K562 (cell line): ENCODE measurements at regions not wholly inside any gene's neighbourhood (a gene's known extent, or its start where the extent isn't known, plus 50 kb on each side); places are given as distances from the start of the nearest gene placed in this dataset.

Experiments
- ATAC-seq: fragments of 200-7000 bp; cut with Tn5 transposase; 3 replicates; pipeline ENCODE4 v1.9.1; 2020; ENCODE audit warnings: moderate library complexity
- BruUV-seq: library from RNA; stranded (reverse); fragments of 400-500 nt; replicated peaks from 2 replicates; lab custom pipeline; 2021; lab: Mats Ljungman, UMichigan
- CTCF ChIA-PET: fragments of 300-600 bp; formaldehyde crosslinking; extraction: SDS; loops from one replicate; lab custom pipeline; 2021; ENCODE audit warnings: low intra/inter-chr PET ratio; lab: Yijun Ruan, JAX
- POLR2A ChIA-PET: fragments of 300-600, 350-650 bp; sonication (Branson Sonifier 250); formaldehyde crosslinking; extraction: SDS; loops from one replicate; lab custom pipeline; 2021; ENCODE audit warnings: antibody characterized with exemption, inconsistent platforms; lab: Yijun Ruan, JAX
- DNase-seq, 4 experiments: peaks; one replicate each; pipeline versions ENCODE4 v3.0.0 to v3.0.0-alpha.2; 2011 to 2018; ENCODE audit warnings: low spot score in 3 of 4, mixed read lengths in 3 of 4; ENCODE audit errors: extremely low read depth in 1 of 4
- FAIRE-seq: peaks from 2 replicates; lab custom pipeline; 2011; peaks lifted over from hg19 to GRCh38; lab: Jason Lieb, UNC
- H2AFZ ChIP-seq: 2 replicates; pipeline ENCODE4 v1.6.0; 2011; ENCODE audit warnings: low read depth, low read length, control low read depth, inconsistent platforms
- H3K27ac ChIP-seq: fragments of 200-600 bp; 3 replicates; pipeline ENCODE4 v1.8.0; 2011; ENCODE audit warnings: low read depth, mild to moderate bottlenecking, control low read depth, inconsistent platforms, low read length, moderate library complexity, mixed read lengths; ENCODE audit errors: extremely low read depth
- H3K27me3 ChIP-seq, 2 experiments: fragments of 300-600 bp in 1 of 2; 2 replicates in 1 of 2; 3 replicates in 1 of 2; pipeline versions ENCODE4 v1.6.0 to v1.8.0; 2011; ENCODE audit warnings: inconsistent platforms in 2 of 2, low read length in 2 of 2, mild to moderate bottlenecking in 1 of 2, mixed read lengths in 1 of 2, moderate library complexity in 1 of 2; ENCODE audit not compliant: control insufficient read depth in 2 of 2, insufficient read depth in 2 of 2
- H3K36me3 ChIP-seq: fragments of 300-600 bp; 3 replicates; pipeline ENCODE4 v1.8.0; 2011; ENCODE audit warnings: mild to moderate bottlenecking, low read length, inconsistent platforms; ENCODE audit not compliant: control insufficient read depth, insufficient read depth
- H3K4me1 ChIP-seq, 2 experiments: fragments of 200-600 bp in 1 of 2; replicated peaks in 1 of 2; 2 replicates in 1 of 2; 3 replicates in 1 of 2; pipeline versions ENCODE4 v1.5.1 to v1.8.0; 2011; ENCODE audit warnings: inconsistent platforms in 2 of 2, low read length in 2 of 2, mild to moderate bottlenecking in 1 of 2, mixed read lengths in 1 of 2, moderate library complexity in 1 of 2; ENCODE audit not compliant: control insufficient read depth in 2 of 2, insufficient read depth in 2 of 2
- H3K4me2 ChIP-seq: 2 replicates; pipeline ENCODE4 v1.6.1; 2011; ENCODE audit warnings: low read length, control low read depth, inconsistent platforms, mixed read lengths; ENCODE audit not compliant: insufficient read depth
- H3K4me3 ChIP-seq: fragments of 200-600 bp; sonication (generic), shearing (Covaris generic); 2 replicates; pipeline ENCODE4 v1.5.1; 2016; ENCODE audit warnings: control low read depth, inconsistent platforms
- H3K79me2 ChIP-seq: fragments of 200-600 bp; 3 replicates; pipeline ENCODE4 v1.8.0; 2011; ENCODE audit warnings: low read length, inconsistent platforms; ENCODE audit not compliant: control insufficient read depth, insufficient read depth
- H3K9ac ChIP-seq, 2 experiments: 2 replicates each; pipeline versions ENCODE4 v1.6.0 to v1.6.1; 2011; ENCODE audit warnings: low read depth in 2 of 2, low read length in 2 of 2, control low read depth in 1 of 2, inconsistent platforms in 1 of 2, mild to moderate bottlenecking in 1 of 2, mixed read lengths in 1 of 2; ENCODE audit not compliant: insufficient read depth in 1 of 2
- H3K9me1 ChIP-seq: one replicate; pipeline ENCODE4 v1.6.0; 2011; ENCODE audit warnings: inconsistent platforms, mild to moderate bottlenecking, low read length, moderate library complexity; ENCODE audit not compliant: control insufficient read depth, insufficient read depth
- H3K9me3 ChIP-seq: replicated peaks from 2 replicates; pipeline ENCODE4 v1.5.1; 2011; ENCODE audit warnings: low read depth, low read length, inconsistent platforms; ENCODE audit not compliant: control insufficient read depth, insufficient read depth
- H4K20me1 ChIP-seq: replicated peaks from 2 replicates; pipeline ENCODE4 v1.6.1; 2011; ENCODE audit warnings: low read length, inconsistent platforms, mixed read lengths; ENCODE audit not compliant: control insufficient read depth, insufficient read depth
- CTCF ChIP-seq, 3 experiments: IDR thresholded peaks in 2 of 3; conservative IDR thresholded peaks in 1 of 3; 2 replicates each; pipeline ENCODE4 v1.5.1; 2011 to 2012; ENCODE audit warnings: low read length in 3 of 3, mild to moderate bottlenecking in 3 of 3, control low read depth in 2 of 3, improper control_type of control experiment in 1 of 3, inconsistent platforms in 1 of 3, low read depth in 1 of 3, mixed read lengths in 1 of 3, moderate library complexity in 1 of 3; ENCODE audit not compliant: insufficient read depth in 2 of 3
- LARP7 ChIP-seq: fragments of 450-650 bp; IDR thresholded peaks from 2 replicates; pipeline ENCODE4 v1.6.1; 2016
- RAD21 ChIP-seq, 2 experiments: fragments of 250-450 bp in 1 of 2; fragments of 450-650 bp in 1 of 2; sonication (Bioruptor Pico) in 1 of 2; formaldehyde crosslinking in 1 of 2; IDR thresholded peaks in 1 of 2; conservative IDR thresholded peaks in 1 of 2; 2 replicates each; pipeline versions ENCODE4 v1.4.0 to v1.8.0; 2020 to 2022; ENCODE audit warnings: mild to moderate bottlenecking in 2 of 2, moderate library complexity in 1 of 2
- SMC3 ChIP-seq: conservative IDR thresholded peaks from 2 replicates; pipeline ENCODE4 v1.6.1; 2011; ENCODE audit warnings: low read depth, low read length, improper control_type of control experiment; ENCODE audit not compliant: insufficient read depth
- ZBTB8A ChIP-seq: fragments of 450-650 bp; IDR thresholded peaks from 2 replicates; pipeline ENCODE4 v1.6.1; 2018; ENCODE audit warnings: mild to moderate bottlenecking, moderate library complexity; ENCODE audit not compliant: partially characterized antibody
- ZNF124 ChIP-seq: sonication (generic); formaldehyde crosslinking; IDR thresholded peaks from 2 replicates; pipeline ENCODE4 v1.8.1; 2022; ENCODE audit warnings: missing genetic modification reagents
- WGBS: fragments of 100-300 bp; shearing (Covaris generic); methylation state at CpG from one replicate; pipeline ENCODE4 v1.1.6; 2016; ENCODE audit warnings: low coverage, mixed read lengths; ENCODE audit not compliant: insufficient coverage; ENCODE audit errors: missing lambda C conversion rate; 5-methylcytosine and 5-hydroxymethylcytosine counted together
- in situ Hi-C: fragments of 300-500 bp; cut with MboI; formaldehyde crosslinking; loops from 4 replicates; pipeline ENCODE4 v1.15.0; 2018; ENCODE audit warnings: inconsistent platforms, mixed read lengths
- intact Hi-C: fragments of 100-400 bp; cut with micrococcal nuclease; formaldehyde crosslinking; loops from 2 replicates; pipeline ENCODE4 v1.14.2; 2022

GRCh38 chr14:82710267-82710841 lies 1176.7 kb upstream of the SEL1L start:
- intact Hi-C loops, result no loop called here
- Histone ChIP-seq H3K27ac (no peak overlapping the region), H3K79me2 (no peaks in the 10 kb centered on the region), H3K36me3 (no peaks in the 10 kb centered on the region), H3K27me3 (no peaks in the 10 kb centered on the region), H3K4me2 (no peak overlapping the region), H4K20me1 (no peaks in the 10 kb centered on the region), H3K9me3 (no peaks in the 10 kb centered on the region), H2AFZ (no peak overlapping the region), H3K9ac (no peak overlapping the region), H3K4me3 (no peak overlapping the region), H3K4me1 (no peaks in the 10 kb centered on the region), H3K9me1 (no peaks in the 10 kb centered on the region)
- ATAC-seq (no peak), DNase-seq (peak; percentile 19 to 46 (median 30)), FAIRE-seq (no peak)
- 15% methylated on average over 4 of the region's 4 CpGs for WGBS
- POLR2A ChIA-PET, result no interaction called here
- peak; percentile 23; the same call in 1 of the 2 replicates for TF ChIP-seq SMC3
- no peak for TF ChIP-seq ZNF124
- no peak for TF ChIP-seq LARP7
- no peak for TF ChIP-seq ZBTB8A
- TF ChIP-seq RAD21 (CRISPR knock-in tag; conservative IDR thresholded peaks at IDR 0.05 in 1 of 2, IDR thresholded peaks at IDR 0.05 in 1 of 2), result peak; percentile 23 to 49
- peak; percentile 20 to 56 (median 55); a peak in 5 of 6 replicates for TF ChIP-seq CTCF (IDR thresholded peaks at IDR 0.05 in 2 of 3, conservative IDR thresholded peaks at IDR 0.05 in 1 of 3; ENCODE audit: insufficient read depth in 2 of 3, low read depth in 1 of 3, low read length in 3 of 3)
- in situ Hi-C loops, result no loop called here
- BruUV-seq, result no TSS peak
- CTCF ChIA-PET, result no interaction called here
